ENCODE measurements at regions not wholly inside any gene's neighbourhood (a gene's known extent, or its start where the extent isn't known, plus 50 kb on each side); places are given as distances from the start of the nearest gene placed in this dataset.
A peak's percentile ranks its signal among the peaks of the same experiment; 100 is the strongest.

GRCh38 chr11:115745610-115746512 is 241.6 kb upstream of the CADM1 start:
- TF ChIP-seq, protein P1, sequence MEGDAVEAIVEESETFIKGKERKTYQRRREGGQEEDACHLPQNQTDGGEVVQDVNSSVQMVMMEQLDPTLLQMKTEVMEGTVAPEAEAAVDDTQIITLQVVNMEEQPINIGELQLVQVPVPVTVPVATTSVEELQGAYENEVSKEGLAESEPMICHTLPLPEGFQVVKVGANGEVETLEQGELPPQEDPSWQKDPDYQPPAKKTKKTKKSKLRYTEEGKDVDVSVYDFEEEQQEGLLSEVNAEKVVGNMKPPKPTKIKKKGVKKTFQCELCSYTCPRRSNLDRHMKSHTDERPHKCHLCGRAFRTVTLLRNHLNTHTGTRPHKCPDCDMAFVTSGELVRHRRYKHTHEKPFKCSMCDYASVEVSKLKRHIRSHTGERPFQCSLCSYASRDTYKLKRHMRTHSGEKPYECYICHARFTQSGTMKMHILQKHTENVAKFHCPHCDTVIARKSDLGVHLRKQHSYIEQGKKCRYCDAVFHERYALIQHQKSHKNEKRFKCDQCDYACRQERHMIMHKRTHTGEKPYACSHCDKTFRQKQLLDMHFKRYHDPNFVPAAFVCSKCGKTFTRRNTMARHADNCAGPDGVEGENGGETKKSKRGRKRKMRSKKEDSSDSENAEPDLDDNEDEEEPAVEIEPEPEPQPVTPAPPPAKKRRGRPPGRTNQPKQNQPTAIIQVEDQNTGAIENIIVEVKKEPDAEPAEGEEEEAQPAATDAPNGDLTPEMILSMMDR (conservative IDR thresholded peaks at IDR 0.05) = peak; percentile 37
- peaks cover 47% of the 10 kb centered on the region for H3K27me3 Mint-ChIP-seq (ENCODE audit: insufficient read depth)

DNA sequence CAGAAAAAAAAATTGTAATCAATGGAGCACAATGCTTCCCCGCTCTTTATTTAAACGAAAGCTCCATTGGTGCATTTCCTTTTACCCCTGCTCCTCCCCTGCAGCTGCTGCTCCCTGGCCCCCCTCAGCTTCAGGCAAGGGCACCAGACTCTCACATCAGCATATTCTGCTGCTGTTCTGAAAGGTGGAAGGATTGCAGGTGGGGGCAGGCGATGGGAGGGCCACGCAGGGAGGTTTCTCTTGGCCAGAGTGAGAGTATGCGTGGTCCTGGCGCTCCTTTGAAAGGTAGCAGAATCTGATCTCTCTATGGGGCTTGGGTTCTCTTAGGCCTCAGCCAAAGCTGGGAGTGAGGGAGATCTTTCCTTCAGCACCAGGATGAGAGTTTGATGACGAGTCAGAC is 240.9 kb upstream of the CADM1 start:
- H3K9me3 ChIP-seq (ENCODE audit: control insufficient read depth, low read length) = no peaks in the 10 kb centered on the region
- TF ChIP-seq, protein P1 (conservative IDR thresholded peaks at IDR 0.05) = no peak
- peaks cover 7% of the 10 kb centered on the region for H3K27me3 ChIP-seq (ENCODE audit: control insufficient read depth, insufficient read depth, low read length, poor library complexity, severe bottlenecking)
- WGBS, 2 experiments (ENCODE audit: insufficient coverage in 1 of 2, insufficient read length in 1 of 2) = 65 to 90% methylated on average over 2 to 7 of the region's 7 CpGs
- Mint-ChIP-seq H3K4me3 (no peak overlapping the region), H3K4me1 (peaks cover 12% of the 10 kb centered on the region), H3K27ac (no peak overlapping the region), H3K27me3 (ENCODE audit: insufficient read depth) (peaks cover 39% of the 10 kb centered on the region), H3K9me3 (no peaks in the 10 kb centered on the region), H3K36me3 (ENCODE audit: low read depth) (no peaks in the 10 kb centered on the region)
- no peak for DNase-seq
- peak overlapping the region; percentile 55 for H3K27ac ChIP-seq (ENCODE audit: low read depth, low read length)
- no peak overlapping the region for H3K4me3 ChIP-seq (ENCODE audit: low read length)
- no peak overlapping the region for H3K9ac ChIP-seq (ENCODE audit: extremely low read depth, low read length, poor library complexity, severe bottlenecking)
- no peaks in the 10 kb centered on the region for H3K36me3 ChIP-seq (ENCODE audit: control insufficient read depth, insufficient read depth, low read length)
- H3K4me1 ChIP-seq (ENCODE audit: control insufficient read depth, insufficient read depth, low read length) = no peaks in the 10 kb centered on the region

More at GRCh38 chr11:115745610-115746512, 241.6 kb upstream of the CADM1 start:
- no peak for DNase-seq
- Mint-ChIP-seq H3K9me3 (no peaks in the 10 kb centered on the region), H3K4me3 (no peak overlapping the region), H3K4me1 (peaks cover 19% of the 10 kb centered on the region), H3K36me3 (ENCODE audit: low read depth) (no peaks in the 10 kb centered on the region), H3K27ac (no peak overlapping the region)
- WGBS, 2 experiments (ENCODE audit: insufficient coverage in 1 of 2, insufficient read length in 1 of 2) = 91 to 94% methylated on average over 19 to 21 of the region's 22 CpGs
- H3K9me3 ChIP-seq (ENCODE audit: control insufficient read depth, low read length) = no peaks in the 10 kb centered on the region
- H3K36me3 ChIP-seq (ENCODE audit: control insufficient read depth, insufficient read depth, low read length) = no peaks in the 10 kb centered on the region
- H3K27ac ChIP-seq (ENCODE audit: low read depth, low read length) = no peak overlapping the region
- H3K27me3 ChIP-seq (ENCODE audit: control insufficient read depth, insufficient read depth, low read length, poor library complexity, severe bottlenecking) = peaks cover 7% of the 10 kb centered on the region
- peaks cover 3% of the 10 kb centered on the region for H3K4me1 ChIP-seq (ENCODE audit: control insufficient read depth, insufficient read depth, low read length)
- no peak overlapping the region for H3K9ac ChIP-seq (ENCODE audit: extremely low read depth, low read length, poor library complexity, severe bottlenecking)
- H3K4me3 ChIP-seq (ENCODE audit: low read length) = no peak overlapping the region

- H3K9ac ChIP-seq (ENCODE audit: extremely low read depth, low read length, poor library complexity, severe bottlenecking) = no peak overlapping the region
- no peaks in the 10 kb centered on the region for H3K9me3 Mint-ChIP-seq
- H3K27me3 Mint-ChIP-seq (ENCODE audit: insufficient read depth) = peaks cover 29% of the 10 kb centered on the region
- peaks cover 12% of the 10 kb centered on the region for H3K4me1 Mint-ChIP-seq
- WGBS, 2 experiments (ENCODE audit: insufficient coverage in 1 of 2, insufficient read length in 1 of 2) = 90% methylated on average over 6 to 9 of the region's 9 CpGs
- no peaks in the 10 kb centered on the region for H3K36me3 Mint-ChIP-seq (ENCODE audit: low read depth)
- TF ChIP-seq, protein P1 (conservative IDR thresholded peaks at IDR 0.05) = no peak
- peaks cover under 1% of the 10 kb centered on the region for H3K27me3 ChIP-seq (ENCODE audit: control insufficient read depth, insufficient read depth, low read length, poor library complexity, severe bottlenecking)
- no peak overlapping the region for H3K4me3 Mint-ChIP-seq
- no peak for DNase-seq
- H3K4me3 ChIP-seq (ENCODE audit: low read length) = no peak overlapping the region
- no peak overlapping the region for H3K27ac Mint-ChIP-seq
- H3K4me1 ChIP-seq (ENCODE audit: control insufficient read depth, insufficient read depth, low read length) = no peaks in the 10 kb centered on the region
- H3K27ac ChIP-seq (ENCODE audit: low read depth, low read length) = no peak overlapping the region
- no peaks in the 10 kb centered on the region for H3K9me3 ChIP-seq (ENCODE audit: control insufficient read depth, low read length)
- H3K36me3 ChIP-seq (ENCODE audit: control insufficient read depth, insufficient read depth, low read length) = no peaks in the 10 kb centered on the region
Observed at GRCh38 chr11:115743719-115744118, 239.5 kb upstream of the CADM1 start.

Measured in endodermal cell (in vitro differentiated cells).